Skeletal muscle tissue (tissue), 3 donors: ENCODE measurements at regions not wholly inside any gene's neighbourhood (a gene's known extent, or its start where the extent isn't known, plus 50 kb on each side); places are given as distances from the start of the nearest gene placed in this dataset.

ENCODE experiments used
- H3K27ac ChIP-seq: one replicate; pipeline ENCODE4 v1.7.0; 2013; ENCODE audit warnings: mild to moderate bottlenecking, low read depth, low read length, inconsistent platforms
- H3K27me3 ChIP-seq, 3 donors: one replicate each; pipeline ENCODE4 v1.7.0; 2013; ENCODE audit warnings: low read length in 3 of 3; ENCODE audit not compliant: control insufficient read depth in 3 of 3, insufficient read depth in 3 of 3
- H3K36me3 ChIP-seq, 3 donors: one replicate each; pipeline ENCODE4 v1.7.0; 2013; ENCODE audit warnings: low read length in 3 of 3; ENCODE audit not compliant: control insufficient read depth in 3 of 3, insufficient read depth in 3 of 3
- H3K4me1 ChIP-seq, 3 donors: one replicate each; pipeline ENCODE4 v1.7.0; 2013; ENCODE audit warnings: low read length in 3 of 3, mild to moderate bottlenecking in 3 of 3; ENCODE audit not compliant: control insufficient read depth in 3 of 3, insufficient read depth in 3 of 3
- H3K4me3 ChIP-seq, 3 donors: one replicate each; pipeline ENCODE4 v1.7.0; 2013; ENCODE audit warnings: low read length in 3 of 3
- H3K9ac ChIP-seq, 3 donors: one replicate each; pipeline ENCODE4 v1.7.0; 2013; ENCODE audit warnings: low read length in 3 of 3, mild to moderate bottlenecking in 3 of 3, moderate library complexity in 2 of 3, low read depth in 1 of 3
- H3K9me3 ChIP-seq, 3 donors: one replicate each; pipeline ENCODE4 v1.7.0; 2013; ENCODE audit warnings: low read length in 3 of 3; ENCODE audit not compliant: control insufficient read depth in 3 of 3
- donor health status: Osteomylitis.

DNA sequence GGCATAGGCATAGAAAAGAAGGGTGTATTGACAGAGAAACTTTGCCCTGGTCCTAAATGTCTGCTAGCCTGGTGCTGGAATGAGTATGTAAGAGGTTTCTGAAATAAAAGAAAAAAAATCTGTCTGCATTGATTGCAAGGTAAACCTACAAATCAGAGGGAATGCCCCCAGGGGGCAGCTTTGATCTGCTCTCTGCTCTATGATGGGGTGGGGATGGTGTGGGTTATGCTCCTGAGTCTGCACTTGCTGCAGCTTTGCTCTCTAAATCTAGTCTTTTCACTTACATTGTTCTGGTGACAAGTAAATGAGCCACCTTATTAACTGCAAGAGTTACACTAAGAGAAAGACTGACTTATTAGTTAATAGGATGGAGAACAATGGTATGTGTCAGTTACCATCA, 468.4 kb upstream of the STXBP6 start:
- Histone ChIP-seq H3K9me3 (no peaks in the 10 kb centered on the region), H3K4me1 (no peaks in the 10 kb centered on the region), H3K36me3 (no peaks in the 10 kb centered on the region), H3K27ac (no peak overlapping the region), H3K9ac (no peak overlapping the region), H3K4me3 (no peak overlapping the region), H3K27me3 (no peaks in the 10 kb centered on the region)

DNA sequence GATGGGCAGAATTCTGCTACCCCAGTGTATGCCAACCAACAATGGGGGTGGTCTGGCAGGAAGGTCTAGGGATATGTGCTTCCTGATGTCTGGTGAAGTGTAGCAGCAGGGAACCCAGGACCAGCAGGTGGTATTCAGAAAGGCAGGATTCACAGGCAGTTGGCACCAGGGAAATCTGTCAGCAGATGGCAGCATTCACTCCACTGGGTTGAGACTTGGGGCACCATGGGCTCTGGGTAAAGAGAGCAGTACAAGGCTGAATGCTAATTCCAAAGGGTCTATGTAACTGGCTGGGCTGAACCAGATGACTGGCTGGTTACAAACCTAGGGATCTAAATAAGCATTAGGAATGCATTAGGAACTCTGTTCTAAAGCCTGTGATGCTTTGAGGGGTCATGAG, 466.9 kb upstream of the STXBP6 start:
- Histone ChIP-seq H3K36me3 (no peaks in the 10 kb centered on the region), H3K9ac (no peak overlapping the region), H3K4me3 (no peak overlapping the region), H3K9me3 (no peaks in the 10 kb centered on the region), H3K4me1 (no peaks in the 10 kb centered on the region), H3K27me3 (no peaks in the 10 kb centered on the region), H3K27ac (no peak overlapping the region)

- H3K27ac ChIP-seq: no peak overlapping the region
- H3K27me3 ChIP-seq: no peaks in the 10 kb centered on the region
- H3K9me3 ChIP-seq: peaks cover 0 to 2% (median 0%) of the 10 kb centered on the region in 3 donors
- no peak overlapping the region for H3K9ac ChIP-seq
- no peak overlapping the region for H3K4me3 ChIP-seq
- no peaks in the 10 kb centered on the region for H3K36me3 ChIP-seq
- no peaks in the 10 kb centered on the region for H3K4me1 ChIP-seq
Observed at GRCh38 chr14:25508845-25509244, 458.9 kb upstream of the STXBP6 start.

DNA sequence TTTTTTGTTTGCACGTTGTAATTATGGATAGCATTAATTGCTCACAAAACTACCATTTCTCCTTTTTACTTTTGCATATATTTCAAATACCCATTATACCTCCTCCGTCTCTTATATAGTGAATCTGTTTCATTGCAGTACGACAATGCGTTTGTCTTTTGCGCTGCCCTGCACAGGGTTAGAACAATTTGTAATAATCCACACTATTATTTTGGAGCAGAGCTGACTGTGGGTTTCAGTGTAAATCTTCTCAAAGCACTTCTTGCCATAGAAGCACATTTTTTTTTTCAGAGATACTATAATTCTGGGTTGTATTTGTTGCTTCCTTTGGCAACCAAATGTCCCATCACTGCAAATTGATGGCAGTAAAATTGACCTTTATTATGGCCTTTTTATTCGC, 451.8 kb upstream of the STXBP6 start:
- no peaks in the 10 kb centered on the region for H3K4me1 ChIP-seq
- H3K9me3 ChIP-seq: no peaks in the 10 kb centered on the region
- no peaks in the 10 kb centered on the region for H3K27me3 ChIP-seq
- H3K4me3 ChIP-seq: no peak overlapping the region
- H3K27ac ChIP-seq: no peak overlapping the region
- H3K36me3 ChIP-seq: no peaks in the 10 kb centered on the region
- no peak overlapping the region for H3K9ac ChIP-seq

DNA sequence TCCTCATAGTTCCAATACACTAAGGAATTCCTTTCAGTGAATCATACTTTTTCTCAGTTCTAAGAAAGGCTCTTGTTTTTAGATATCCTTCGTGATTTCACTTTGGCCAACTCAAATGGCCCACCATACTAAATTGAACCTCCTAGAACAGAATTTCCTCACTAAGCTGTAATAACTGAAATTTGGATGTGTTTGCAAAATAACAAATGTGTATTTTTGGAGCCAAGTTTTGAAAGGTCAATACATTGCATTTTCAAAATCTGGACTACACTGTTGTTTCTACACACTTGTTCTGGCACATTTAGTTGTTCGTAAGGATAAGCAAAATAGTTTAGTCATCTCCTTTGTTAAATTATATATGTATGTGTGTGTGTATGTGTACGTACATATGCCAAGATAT, 439.0 kb upstream of the STXBP6 start:
- Histone ChIP-seq H3K9me3 (no peaks in the 10 kb centered on the region), H3K4me1 (no peaks in the 10 kb centered on the region), H3K27me3 (no peaks in the 10 kb centered on the region), H3K36me3 (no peaks in the 10 kb centered on the region), H3K4me3 (no peak overlapping the region), H3K27ac (no peak overlapping the region), H3K9ac (no peak overlapping the region)

- no peak overlapping the region for H3K4me3 ChIP-seq
- H3K9ac ChIP-seq: no peak overlapping the region
- H3K27ac ChIP-seq: no peak overlapping the region
- no peaks in the 10 kb centered on the region for H3K27me3 ChIP-seq
- H3K4me1 ChIP-seq: no peaks in the 10 kb centered on the region
- no peaks in the 10 kb centered on the region for H3K36me3 ChIP-seq
- H3K9me3 ChIP-seq: no peaks in the 10 kb centered on the region
Observed at GRCh38 chr14:25485381-25485780, 435.4 kb upstream of the STXBP6 start.

DNA sequence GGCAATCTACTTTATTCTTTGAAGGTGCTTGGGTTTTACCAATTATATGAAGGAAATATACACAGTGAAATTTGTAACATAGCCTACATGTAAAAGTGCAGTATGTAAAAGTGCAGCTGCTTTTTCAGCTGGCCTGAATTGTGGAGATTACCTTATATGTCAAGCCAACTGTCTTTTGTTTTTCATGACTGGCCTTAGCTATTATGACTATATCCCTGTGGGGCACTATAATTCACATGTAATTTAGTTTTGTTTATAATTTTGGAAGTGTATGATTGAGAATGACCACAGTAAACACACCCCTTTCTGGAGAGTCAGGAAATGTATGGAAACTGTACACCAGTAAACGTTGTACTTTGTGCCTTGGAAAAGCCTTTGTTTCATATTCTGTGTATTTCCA, 435.0 kb upstream of the STXBP6 start:
- no peak overlapping the region for H3K4me3 ChIP-seq
- H3K36me3 ChIP-seq: no peaks in the 10 kb centered on the region
- H3K4me1 ChIP-seq: no peaks in the 10 kb centered on the region
- H3K9ac ChIP-seq: no peak overlapping the region
- H3K9me3 ChIP-seq: no peaks in the 10 kb centered on the region
- H3K27ac ChIP-seq: no peak overlapping the region
- no peaks in the 10 kb centered on the region for H3K27me3 ChIP-seq

DNA sequence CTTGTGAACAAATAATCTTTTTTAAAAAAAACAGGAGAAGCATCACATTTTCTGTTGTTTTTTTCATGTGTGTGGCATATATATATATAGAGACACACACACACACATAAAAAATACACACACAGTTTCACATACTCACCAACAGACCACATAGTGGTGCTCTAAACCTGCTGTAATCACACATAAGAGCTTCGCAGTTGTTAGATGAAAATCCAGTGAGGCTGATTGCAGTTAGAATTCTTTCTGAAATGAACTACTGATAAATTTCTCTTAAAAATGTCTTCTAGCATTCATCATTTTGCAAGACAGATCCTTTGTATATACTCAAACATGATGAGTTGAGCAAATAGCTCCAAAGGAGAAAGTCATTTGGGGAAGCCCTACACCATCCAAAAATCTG, 434.3 kb upstream of the STXBP6 start:
- Histone ChIP-seq H3K4me1 (no peaks in the 10 kb centered on the region), H3K4me3 (no peak overlapping the region), H3K9me3 (no peaks in the 10 kb centered on the region), H3K9ac (no peak overlapping the region), H3K27me3 (no peaks in the 10 kb centered on the region), H3K36me3 (no peaks in the 10 kb centered on the region), H3K27ac (no peak overlapping the region)

DNA sequence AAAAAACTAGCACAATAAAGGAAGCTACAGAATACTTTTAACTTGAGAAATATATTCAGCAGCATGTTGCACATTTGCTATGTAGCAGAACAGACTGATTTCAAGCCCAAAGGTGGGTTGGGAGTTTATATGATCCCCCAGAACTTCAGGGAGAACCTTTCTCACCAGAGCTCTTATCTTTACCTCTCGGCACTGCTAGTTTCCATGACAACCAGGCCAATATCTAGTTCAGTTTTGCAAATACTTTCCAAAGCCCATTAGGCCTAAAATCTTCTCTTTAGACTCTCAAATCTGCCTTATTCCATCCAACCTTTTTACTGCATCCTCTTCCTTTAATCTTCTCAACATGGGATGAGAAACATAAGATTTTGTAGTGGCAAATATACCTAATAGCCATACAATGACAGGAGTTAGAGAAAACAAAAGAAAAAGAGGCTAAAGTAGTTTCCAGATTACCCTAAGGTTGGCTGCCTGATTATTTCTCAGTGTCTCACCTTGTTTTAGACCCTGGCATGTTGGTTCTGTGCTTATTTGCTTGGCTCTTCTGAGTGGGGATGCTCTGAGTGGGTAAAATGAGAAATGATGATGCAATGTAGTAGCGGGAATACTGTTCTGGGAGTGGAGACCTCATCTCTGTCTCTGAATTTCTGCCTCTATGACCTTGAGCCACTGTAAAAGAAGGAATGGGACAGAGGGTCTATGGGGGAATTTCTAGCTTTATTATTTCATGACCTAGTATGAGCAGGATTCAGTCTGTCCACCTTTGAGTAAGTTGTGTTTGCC, 427.6 kb upstream of the STXBP6 start:
- Histone ChIP-seq H3K4me1 (no peaks in the 10 kb centered on the region), H3K36me3 (no peaks in the 10 kb centered on the region), H3K9me3 (no peaks in the 10 kb centered on the region), H3K27me3 (no peaks in the 10 kb centered on the region), H3K4me3 (no peak overlapping the region), H3K9ac (no peak overlapping the region), H3K27ac (no peak overlapping the region)

GRCh38 chr14:25472700-25473099, 422.8 kb upstream of the STXBP6 start:
- no peaks in the 10 kb centered on the region for H3K27me3 ChIP-seq
- H3K36me3 ChIP-seq: no peaks in the 10 kb centered on the region
- no peak overlapping the region for H3K4me3 ChIP-seq
- no peaks in the 10 kb centered on the region for H3K9me3 ChIP-seq
- no peak overlapping the region for H3K9ac ChIP-seq
- H3K4me1 ChIP-seq: no peaks in the 10 kb centered on the region
- H3K27ac ChIP-seq: no peak overlapping the region
